ENCODE measurements at regions not wholly inside any gene's neighbourhood (a gene's known extent, or its start where the extent isn't known, plus 50 kb on each side); places are given as distances from the start of the nearest gene placed in this dataset.
"Not testable (repeated sequence)": the region's sequence is repeated elsewhere in the genome, so short reads cannot be mapped to it uniquely, and the experiment has no call there.

GRCh38 chr5:74975582-74975981, 76.8 kb downstream of the GCNT4 start:
- no peak overlapping the region for H3K4me3 ChIP-seq
- intact Hi-C loops (cut with micrococcal nuclease) = no loop called here
- TF ChIP-seq, protein P1, sequence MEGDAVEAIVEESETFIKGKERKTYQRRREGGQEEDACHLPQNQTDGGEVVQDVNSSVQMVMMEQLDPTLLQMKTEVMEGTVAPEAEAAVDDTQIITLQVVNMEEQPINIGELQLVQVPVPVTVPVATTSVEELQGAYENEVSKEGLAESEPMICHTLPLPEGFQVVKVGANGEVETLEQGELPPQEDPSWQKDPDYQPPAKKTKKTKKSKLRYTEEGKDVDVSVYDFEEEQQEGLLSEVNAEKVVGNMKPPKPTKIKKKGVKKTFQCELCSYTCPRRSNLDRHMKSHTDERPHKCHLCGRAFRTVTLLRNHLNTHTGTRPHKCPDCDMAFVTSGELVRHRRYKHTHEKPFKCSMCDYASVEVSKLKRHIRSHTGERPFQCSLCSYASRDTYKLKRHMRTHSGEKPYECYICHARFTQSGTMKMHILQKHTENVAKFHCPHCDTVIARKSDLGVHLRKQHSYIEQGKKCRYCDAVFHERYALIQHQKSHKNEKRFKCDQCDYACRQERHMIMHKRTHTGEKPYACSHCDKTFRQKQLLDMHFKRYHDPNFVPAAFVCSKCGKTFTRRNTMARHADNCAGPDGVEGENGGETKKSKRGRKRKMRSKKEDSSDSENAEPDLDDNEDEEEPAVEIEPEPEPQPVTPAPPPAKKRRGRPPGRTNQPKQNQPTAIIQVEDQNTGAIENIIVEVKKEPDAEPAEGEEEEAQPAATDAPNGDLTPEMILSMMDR (IDR thresholded peaks at IDR 0.05; ENCODE audit: borderline replicate concordance) = no peak
- peaks cover 21% of the 10 kb centered on the region for H3K9me3 ChIP-seq (replicated peaks)
- no peaks in the 10 kb centered on the region for H3K36me3 ChIP-seq
- peaks cover 4% of the 10 kb centered on the region for H3K27me3 ChIP-seq (ENCODE audit: low read depth)
- H3K4me1 ChIP-seq = no peaks in the 10 kb centered on the region
- DNase-seq = no peak
- H3K27ac ChIP-seq (replicated peaks) = no peak overlapping the region

DNA sequence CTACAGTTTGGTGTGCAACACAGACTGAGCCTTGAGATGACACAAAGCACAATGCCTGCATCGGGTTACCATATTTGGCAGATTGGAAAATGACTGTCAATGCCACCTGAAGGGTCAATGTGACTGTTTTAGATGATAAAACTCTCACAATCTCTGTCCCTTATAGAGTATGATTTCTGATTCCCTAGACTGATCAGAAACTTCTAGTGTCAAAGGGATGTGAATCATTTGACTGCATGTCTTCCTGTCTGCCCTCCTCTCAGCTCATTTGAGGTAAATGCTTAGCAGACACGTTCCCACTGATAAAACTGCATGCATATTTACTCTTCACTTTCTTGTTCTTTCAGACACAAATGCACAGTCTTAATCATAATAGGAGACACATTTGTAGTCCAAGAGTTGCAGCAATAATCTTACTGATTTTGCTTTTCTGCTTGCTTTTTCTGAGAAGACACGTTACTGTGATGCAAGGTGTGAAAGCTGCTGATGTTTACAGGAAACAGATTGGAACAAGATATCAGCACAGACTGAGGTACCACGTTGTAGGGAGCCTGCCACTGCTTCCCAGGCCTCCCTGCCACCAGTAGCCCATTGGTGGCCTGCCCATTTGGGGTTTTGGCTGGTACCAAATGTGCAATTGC, 77.8 kb downstream of the GCNT4 start:
- H3K4me1 ChIP-seq = no peaks in the 10 kb centered on the region
- intact Hi-C loops (cut with micrococcal nuclease) = no loop called here
- DNase-seq = no peak
- TF ChIP-seq, protein P1 (IDR thresholded peaks at IDR 0.05; ENCODE audit: borderline replicate concordance) = no peak
- no peak overlapping the region for H3K4me3 ChIP-seq
- peaks cover 4% of the 10 kb centered on the region for H3K27me3 ChIP-seq (ENCODE audit: low read depth)
- no peak overlapping the region for H3K27ac ChIP-seq (replicated peaks)
- no peaks in the 10 kb centered on the region for H3K36me3 ChIP-seq
- H3K9me3 ChIP-seq (replicated peaks) = peaks cover 21% of the 10 kb centered on the region

DNA sequence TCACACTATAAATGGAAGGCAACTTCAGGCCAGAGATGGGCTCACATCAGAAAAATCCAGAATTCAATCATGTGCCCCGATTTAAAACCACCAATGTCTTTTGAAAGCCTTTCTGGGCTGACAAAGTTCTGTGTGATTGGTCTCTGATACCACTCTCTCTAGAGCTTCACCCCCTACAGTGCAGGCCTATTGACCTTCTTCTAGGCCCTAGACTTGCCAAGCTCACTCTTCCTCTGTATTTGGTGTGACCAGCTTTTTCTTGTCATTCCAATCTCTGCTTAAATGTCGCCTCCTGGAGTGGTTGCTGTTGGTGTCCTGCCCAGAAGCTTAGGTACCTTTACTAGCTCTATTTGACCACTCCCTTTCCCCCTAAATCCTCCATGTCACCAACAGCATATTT, 78.7 kb downstream of the GCNT4 start:
- Histone ChIP-seq H3K9me3 (replicated peaks) (peaks cover 21% of the 10 kb centered on the region), H3K27me3 (ENCODE audit: low read depth) (peaks cover 4% of the 10 kb centered on the region), H3K36me3 (no peaks in the 10 kb centered on the region), H3K4me1 (no peaks in the 10 kb centered on the region), H3K4me3 (no peak overlapping the region), H3K27ac (replicated peaks) (no peak overlapping the region)
- intact Hi-C loops (cut with micrococcal nuclease) = no loop called here
- TF ChIP-seq, protein P1 (IDR thresholded peaks at IDR 0.05; ENCODE audit: borderline replicate concordance) = no peak
- DNase-seq = no peak

GRCh38 chr5:74971947-74972460, 80.4 kb downstream of the GCNT4 start:
- intact Hi-C loops (cut with micrococcal nuclease) = no loop called here
- Histone ChIP-seq H3K4me1 (no peaks in the 10 kb centered on the region), H3K36me3 (no peaks in the 10 kb centered on the region), H3K9me3 (replicated peaks) (peaks cover 21% of the 10 kb centered on the region), H3K27me3 (ENCODE audit: low read depth) (peaks cover 8% of the 10 kb centered on the region), H3K27ac (replicated peaks) (no peak overlapping the region), H3K4me3 (no peak overlapping the region)
- DNase-seq = no peak
- TF ChIP-seq, protein P1 (IDR thresholded peaks at IDR 0.05; ENCODE audit: borderline replicate concordance) = no peak

DNA sequence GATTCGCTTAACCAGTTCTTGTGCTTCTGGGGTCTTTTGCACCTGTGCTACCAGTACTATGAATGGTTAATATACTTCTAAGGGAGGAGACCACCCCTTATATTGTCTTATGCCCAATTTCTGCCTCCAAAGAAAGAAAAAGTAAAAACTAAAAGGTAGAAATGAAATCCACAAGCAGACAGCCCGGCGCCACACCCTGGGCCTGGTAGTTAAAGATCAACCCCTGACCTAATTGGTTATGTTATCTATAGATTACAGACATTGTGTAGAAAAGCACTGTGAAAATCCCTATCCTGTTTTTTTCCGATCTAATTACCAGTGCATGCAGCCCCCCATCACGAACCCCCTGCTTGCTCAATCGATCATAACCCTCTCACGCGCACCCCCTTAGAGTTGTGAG, 81.5 kb downstream of the GCNT4 start:
- H3K27ac ChIP-seq (replicated peaks); H3K36me3 ChIP-seq; H3K4me3 ChIP-seq; DNase-seq; H3K4me1 ChIP-seq; intact Hi-C loops (cut with micrococcal nuclease): not testable (repeated sequence)
- Histone ChIP-seq H3K9me3 (replicated peaks) (peaks cover 21% of the 10 kb centered on the region), H3K27me3 (ENCODE audit: low read depth) (peaks cover 10% of the 10 kb centered on the region)

- Histone ChIP-seq H3K4me3 (no peak overlapping the region), H3K36me3 (no peaks in the 10 kb centered on the region), H3K27me3 (ENCODE audit: low read depth) (peaks cover 18% of the 10 kb centered on the region), H3K4me1 (no peaks in the 10 kb centered on the region), H3K9me3 (replicated peaks) (peaks cover 14% of the 10 kb centered on the region), H3K27ac (replicated peaks) (no peak overlapping the region)
- no peak for DNase-seq
- intact Hi-C loops (cut with micrococcal nuclease) = no loop called here
- TF ChIP-seq, protein P1 (IDR thresholded peaks at IDR 0.05; ENCODE audit: borderline replicate concordance) = no peak
Observed at GRCh38 chr5:74969726-74970125, 82.6 kb downstream of the GCNT4 start.
